Suppressor macrophage treated with lipopolysaccharide for 4 hours (primary cell): ENCODE measurements at regions not wholly inside any gene's neighbourhood (a gene's known extent, or its start where the extent isn't known, plus 50 kb on each side); places are given as distances from the start of the nearest gene placed in this dataset.
"Not testable (repeated sequence)": the region's sequence is repeated elsewhere in the genome, so short reads cannot be mapped to it uniquely, and the experiment has no call there.

Source experiments
- DNase-seq: peaks from one replicate; pipeline ENCODE4 v3.0.0-alpha.2; 2020

- no peak for DNase-seq
These were observed 1470.1 kb upstream of the GOT2 start for GRCh38 chr16:60204181-60204580.

GRCh38 chr16:60203525-60204124 lies 1469.5 kb upstream of the GOT2 start:
- no peak for DNase-seq

- DNase-seq: not testable (repeated sequence)
These were observed 1466.6 kb upstream of the GOT2 start for GRCh38 chr16:60200729-60201128.

GRCh38 chr16:60200161-60200560 lies 1466.0 kb upstream of the GOT2 start:
- no peak for DNase-seq

GRCh38 chr16:60199150-60199549 lies 1465.0 kb upstream of the GOT2 start:
- DNase-seq: no peak

GRCh38 chr16:60181536-60181935 lies 1447.4 kb upstream of the GOT2 start:
- no peak for DNase-seq

GRCh38 chr16:60180609-60181008 lies 1446.5 kb upstream of the GOT2 start:
- no peak for DNase-seq

GRCh38 chr16:60170196-60170595 lies 1436.1 kb upstream of the GOT2 start:
- DNase-seq: no peak

- DNase-seq: no peak
These were observed 1432.0 kb upstream of the GOT2 start for GRCh38 chr16:60166111-60166510.

GRCh38 chr16:60151987-60152386 lies 1417.9 kb upstream of the GOT2 start:
- DNase-seq: no peak

GRCh38 chr16:60150907-60151306 lies 1416.8 kb upstream of the GOT2 start:
- no peak for DNase-seq

GRCh38 chr16:60143348-60143705 lies 1409.2 kb upstream of the GOT2 start:
- DNase-seq: no peak

GRCh38 chr16:60142619-60143347 lies 1408.7 kb upstream of the GOT2 start:
- no peak for DNase-seq

- DNase-seq: no peak
These were observed 1403.8 kb upstream of the GOT2 start for GRCh38 chr16:60137891-60138290.

- peak; percentile 52 for DNase-seq
These were observed 1393.1 kb upstream of the GOT2 start for GRCh38 chr16:60127196-60127595.

GRCh38 chr16:60126115-60126514 lies 1392.0 kb upstream of the GOT2 start:
- not testable (repeated sequence) for DNase-seq

GRCh38 chr16:60123392-60124023 lies 1389.4 kb upstream of the GOT2 start:
- DNase-seq: no peak

GRCh38 chr16:60120586-60120985 lies 1386.5 kb upstream of the GOT2 start:
- DNase-seq: no peak

GRCh38 chr16:60110531-60110930 lies 1376.4 kb upstream of the GOT2 start:
- no peak for DNase-seq

- DNase-seq: no peak
These were observed 1373.8 kb upstream of the GOT2 start for GRCh38 chr16:60107871-60108270.

GRCh38 chr16:60107437-60107836 lies 1373.3 kb upstream of the GOT2 start:
- DNase-seq: peak; percentile 62

GRCh38 chr16:60100371-60100770 lies 1366.3 kb upstream of the GOT2 start:
- no peak for DNase-seq

- DNase-seq: no peak
These were observed 1357.4 kb upstream of the GOT2 start for GRCh38 chr16:60091529-60091928.

- no peak for DNase-seq
These were observed 1357.0 kb upstream of the GOT2 start for GRCh38 chr16:60091071-60091470.
